Transverse colon (tissue), 4 donors: ENCODE measurements at regions not wholly inside any gene's neighbourhood (a gene's known extent, or its start where the extent isn't known, plus 50 kb on each side); places are given as distances from the start of the nearest gene placed in this dataset.

Experiments
- CTCF ChIP-seq, 5 experiments: fragments of 200-600 bp in 3 of 5; fragments of 450-650 bp in 2 of 5; sonication (generic) in 3 of 5; IDR thresholded peaks; 1 replicate in 2 of 5; 2 replicates in 3 of 5; pipeline ENCODE4 v1.5.1; 2016 to 2017; ENCODE audit warnings: antibody characterized with exemption in 5 of 5, inconsistent platforms in 3 of 5, mild to moderate bottlenecking in 2 of 5, moderate library complexity in 1 of 5
- POLR2A ChIP-seq: fragments of 450-650 bp; IDR thresholded peaks from one replicate; pipeline ENCODE4 v1.6.1; 2016; ENCODE audit warnings: antibody characterized with exemption, mild to moderate bottlenecking, moderate library complexity
- POLR2AphosphoS5 ChIP-seq, 3 donors: sonication (generic); formaldehyde crosslinking; IDR thresholded peaks; one replicate each; pipeline ENCODE4 v1.6.1; 2016; ENCODE audit warnings: antibody characterized with exemption in 3 of 3

DNA sequence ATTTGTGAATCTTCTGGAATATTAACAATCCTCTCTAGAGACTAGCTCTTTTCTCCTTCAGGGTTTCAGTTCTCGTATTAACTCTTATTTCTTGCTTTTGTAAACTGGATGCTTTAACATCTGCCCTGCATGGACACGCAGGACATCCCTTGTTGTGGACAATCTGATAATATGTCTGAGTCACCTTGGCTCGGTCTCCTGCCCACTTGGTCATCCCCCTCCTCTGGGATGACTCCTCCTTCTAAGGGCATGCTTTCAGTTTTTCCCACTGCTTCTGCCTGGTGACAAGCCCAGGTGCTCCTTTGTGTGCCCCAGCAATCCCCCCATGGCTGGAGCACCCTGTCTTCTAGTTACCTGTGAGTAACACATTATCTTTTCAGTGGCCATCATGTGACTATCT is 460.5 kb downstream of the DSC3 start:
- no peak for TF ChIP-seq CTCF (IDR thresholded peaks at IDR 0.05)
- no peak for TF ChIP-seq POLR2AphosphoS5 (IDR thresholded peaks at IDR 0.05)
- TF ChIP-seq POLR2A = no peak
